ENCODE measurements at regions not wholly inside any gene's neighbourhood (a gene's known extent, or its start where the extent isn't known, plus 50 kb on each side); places are given as distances from the start of the nearest gene placed in this dataset.

- TF ChIP-seq POLR2A (IDR thresholded peaks at IDR 0.05; ENCODE audit: low read depth) (no peak), POLR2AphosphoS5 (IDR thresholded peaks at IDR 0.05) (no peak), CTCF (IDR thresholded peaks at IDR 0.05) (no peak), EP300 (IDR thresholded peaks at IDR 0.05) (no peak)
These were observed 212.5 kb downstream of the DLEU7 start for GRCh38 chr13:50631041-50631440.

Measured in esophagus muscularis mucosa (tissue), 4 donors.